CD1c-positive myeloid dendritic cell (primary cell): ENCODE measurements at regions not wholly inside any gene's neighbourhood (a gene's known extent, or its start where the extent isn't known, plus 50 kb on each side); places are given as distances from the start of the nearest gene placed in this dataset.
"Not testable (repeated sequence)": the region's sequence is repeated elsewhere in the genome, so short reads cannot be mapped to it uniquely, and the experiment has no call there.

Experiments
- DNase-seq: peaks from one replicate; pipeline ENCODE4 v3.0.0-alpha.2; 2016; ENCODE audit errors: extremely low spot score

GRCh38 chr6:5898102-5898501 lies 108.6 kb downstream of the NRN1 start:
- no peak for DNase-seq

- no peak for DNase-seq
Observed at GRCh38 chr6:5896476-5897200, 110.1 kb downstream of the NRN1 start.

- no peak for DNase-seq
Observed at GRCh38 chr6:5894357-5894756, 112.4 kb downstream of the NRN1 start.

GRCh38 chr6:5893295-5893694 lies 113.4 kb downstream of the NRN1 start:
- no peak for DNase-seq

- no peak for DNase-seq
Observed at GRCh38 chr6:5892669-5893068, 114.1 kb downstream of the NRN1 start.

GRCh38 chr6:5878792-5879191 lies 127.9 kb downstream of the NRN1 start:
- no peak for DNase-seq

GRCh38 chr6:5876076-5876475 lies 130.6 kb downstream of the NRN1 start:
- DNase-seq = no peak

DNA sequence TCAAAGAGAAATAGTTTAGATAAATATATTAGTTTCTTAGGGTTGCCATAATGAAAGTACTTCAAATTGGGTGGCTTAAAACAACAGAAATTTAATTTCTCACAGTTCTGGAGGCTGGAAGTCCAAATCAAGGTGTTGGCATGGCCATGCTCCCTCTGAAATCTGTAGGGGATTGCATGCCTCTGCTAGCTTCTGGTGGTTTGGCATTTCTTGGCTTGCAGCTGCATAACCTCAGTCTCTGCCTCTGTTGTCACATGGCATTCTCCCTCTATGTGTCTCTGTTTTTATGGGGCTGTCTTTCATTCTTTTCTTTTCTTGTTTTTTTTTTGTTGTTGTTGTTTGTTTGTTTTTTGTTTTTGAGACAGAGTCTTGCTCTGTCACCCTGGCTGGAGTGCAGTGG lies 132.7 kb downstream of the NRN1 start:
- DNase-seq = not testable (repeated sequence)

- no peak for DNase-seq
Observed at GRCh38 chr6:5871296-5871695, 135.4 kb downstream of the NRN1 start.

DNA sequence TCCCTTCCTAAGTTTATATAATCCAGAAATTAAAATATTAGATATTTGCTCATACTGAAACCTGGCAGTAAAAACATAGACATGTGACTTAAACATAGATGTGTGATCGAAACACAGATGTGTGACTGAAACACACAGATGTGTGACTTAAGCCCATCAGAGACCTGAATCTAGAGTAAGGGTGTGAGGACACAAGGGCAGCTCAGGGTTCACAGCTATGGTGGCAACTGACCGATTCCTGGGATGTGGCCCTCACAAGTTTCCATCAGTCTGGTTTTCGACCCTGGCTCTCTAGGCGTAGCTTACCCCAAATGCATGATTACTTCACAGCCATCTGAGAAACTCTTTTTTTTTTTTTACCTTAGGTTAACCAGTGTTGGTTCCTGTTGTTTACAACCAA lies 137.0 kb downstream of the NRN1 start:
- no peak for DNase-seq

DNA sequence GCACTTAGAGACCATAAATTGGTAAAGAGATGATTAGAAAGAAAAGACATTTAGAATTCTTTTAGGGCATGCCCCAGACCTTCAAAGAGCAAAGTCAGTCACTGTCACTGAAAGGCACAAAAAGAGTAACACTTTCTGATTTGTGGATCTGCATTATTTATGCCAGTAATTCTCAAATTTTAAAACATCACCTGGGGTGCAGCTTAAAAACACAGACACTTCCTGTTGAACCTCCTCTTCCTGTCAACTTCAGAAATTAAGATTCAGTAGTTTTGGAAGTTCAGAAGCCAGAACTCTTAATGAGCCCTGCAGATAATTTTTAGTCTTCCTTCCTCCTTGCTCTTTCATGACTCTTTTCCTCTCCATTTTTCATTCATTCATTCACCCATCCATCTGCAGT lies 137.5 kb downstream of the NRN1 start:
- no peak for DNase-seq

DNA sequence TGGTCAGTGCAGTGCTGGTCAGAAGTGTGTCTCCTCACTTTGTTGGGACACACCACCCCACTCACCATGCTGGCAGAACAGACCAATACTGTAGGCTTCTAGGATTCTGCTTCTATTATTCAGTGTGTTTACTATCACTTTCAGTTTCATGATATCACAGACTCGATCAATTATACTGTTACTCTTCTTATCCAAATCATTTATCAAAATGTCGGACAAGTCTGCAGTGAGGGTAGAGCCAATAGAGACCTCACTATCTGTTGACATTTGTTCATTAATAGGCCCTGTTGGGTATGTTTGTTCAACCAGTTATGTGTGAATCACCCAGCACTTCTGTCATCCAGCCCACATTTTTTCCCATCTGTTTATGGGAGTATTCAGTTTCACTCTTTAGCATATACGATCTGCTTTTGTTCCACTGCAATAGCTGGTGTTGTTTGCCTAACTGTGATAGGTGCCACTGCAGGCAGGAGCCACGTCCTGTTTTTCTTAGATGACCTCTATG lies 140.1 kb downstream of the NRN1 start:
- no peak for DNase-seq

DNA sequence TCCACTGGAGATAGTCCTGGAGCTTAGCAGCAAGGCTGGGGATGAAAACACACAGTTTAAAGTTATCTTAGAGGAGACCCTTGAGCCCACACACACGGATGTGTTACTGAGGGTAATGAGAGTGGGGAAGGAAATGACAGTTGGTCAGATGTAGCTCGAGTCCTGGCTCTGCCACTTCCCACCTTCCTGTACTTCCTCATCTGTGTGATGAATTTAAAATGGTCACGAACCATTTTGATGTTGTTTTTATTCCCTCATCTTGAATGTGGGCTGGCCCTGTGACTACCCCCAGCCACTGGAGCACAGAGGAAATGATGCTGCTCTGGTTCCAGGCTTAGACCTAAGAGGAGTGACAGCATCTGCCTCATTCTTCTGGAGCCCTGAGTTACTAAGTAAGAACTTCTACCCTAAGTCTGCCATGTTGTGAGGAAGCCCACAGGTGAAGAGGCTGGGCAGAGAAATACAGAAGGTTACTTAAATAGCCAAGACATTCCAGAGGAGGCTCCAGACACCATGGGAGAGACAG lies 141.2 kb downstream of the NRN1 start:
- DNase-seq = no peak

GRCh38 chr6:5860849-5861248 lies 145.9 kb downstream of the NRN1 start:
- no peak for DNase-seq

GRCh38 chr6:5855787-5856470 lies 150.8 kb downstream of the NRN1 start:
- DNase-seq = no peak

DNA sequence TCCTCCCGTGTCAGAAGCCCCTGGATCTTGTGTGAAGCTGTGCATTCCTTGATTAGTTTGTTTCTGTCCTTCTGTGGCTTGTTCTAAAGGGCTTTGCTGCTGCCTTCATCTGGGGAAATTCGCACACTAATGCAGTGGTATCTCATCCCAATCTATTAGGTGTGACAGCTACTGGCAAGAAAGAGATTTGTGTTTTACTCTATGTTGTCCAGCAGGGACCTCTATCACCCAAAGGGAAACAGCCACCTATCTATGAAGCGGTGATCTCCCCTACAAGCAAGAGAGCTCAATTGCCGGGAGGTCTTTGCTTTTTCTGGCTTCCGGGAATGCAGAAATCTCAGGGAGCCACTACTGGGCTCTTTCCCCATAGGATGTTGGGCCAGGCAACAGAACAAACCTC lies 151.8 kb downstream of the NRN1 start:
- no peak for DNase-seq

DNA sequence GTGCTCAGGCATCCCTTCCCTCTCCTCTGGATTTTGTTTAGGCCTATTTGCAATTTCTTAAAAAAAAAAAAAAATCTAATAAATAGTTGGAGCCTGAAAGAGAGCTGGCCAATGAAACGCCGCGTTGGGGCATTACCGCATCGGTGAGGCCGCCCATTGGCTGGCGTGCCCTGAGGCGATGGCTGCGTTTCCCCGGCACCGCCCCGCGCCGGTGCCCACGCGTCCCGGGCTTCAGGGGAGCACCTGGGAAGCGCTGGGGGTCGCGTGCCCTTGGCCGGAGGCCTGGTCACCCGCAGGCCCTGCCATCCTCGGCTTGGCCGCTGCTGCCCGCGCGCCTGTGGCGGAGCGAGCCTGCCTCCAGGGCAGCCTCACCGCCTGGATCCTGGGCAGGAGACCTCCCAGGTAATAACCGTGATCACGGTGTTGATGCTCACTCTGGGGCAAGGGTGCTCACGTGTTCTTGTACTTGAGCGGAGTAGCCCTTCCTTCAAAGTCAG lies 155.4 kb downstream of the NRN1 start:
- DNase-seq = peak; percentile 71

GRCh38 chr6:5850848-5851255 lies 155.9 kb downstream of the NRN1 start:
- no peak for DNase-seq

DNA sequence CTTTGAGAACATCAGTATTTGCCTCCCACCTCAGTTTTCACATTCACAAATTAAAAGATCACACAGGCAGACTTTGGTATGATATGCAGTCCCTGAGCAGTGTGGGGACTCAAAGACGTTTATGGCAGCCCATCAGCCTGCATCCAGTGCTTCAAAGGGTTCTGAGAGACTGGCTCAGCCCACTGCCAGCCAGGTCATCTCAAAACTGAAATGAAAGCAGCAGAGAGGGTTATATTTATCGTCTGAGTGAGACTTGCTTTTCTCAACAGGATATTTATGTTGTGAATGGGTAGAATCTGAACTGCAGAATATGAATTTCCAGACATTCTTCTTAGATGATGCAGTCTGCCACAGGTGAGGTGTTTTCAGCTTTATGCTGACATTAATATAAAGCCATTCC lies 159.8 kb downstream of the NRN1 start:
- DNase-seq = no peak

- DNase-seq = no peak
Observed at GRCh38 chr6:5846335-5846734, 160.4 kb downstream of the NRN1 start.

GRCh38 chr6:5843078-5843477 lies 163.6 kb downstream of the NRN1 start:
- DNase-seq = no peak

- DNase-seq = no peak
Observed at GRCh38 chr6:5840734-5841390, 165.9 kb downstream of the NRN1 start.
